ENCODE measurements at regions not wholly inside any gene's neighbourhood (a gene's known extent, or its start where the extent isn't known, plus 50 kb on each side); places are given as distances from the start of the nearest gene placed in this dataset.
"Not testable (repeated sequence)": the region's sequence is repeated elsewhere in the genome, so short reads cannot be mapped to it uniquely, and the experiment has no call there.

GRCh38 chr16:88141580-88141979 is 190.3 kb downstream of the BANP start:
- CTCF ChIA-PET: no interaction called here
- H3K36me3 ChIP-seq (ENCODE audit: control insufficient read depth in 4 of 4, insufficient read depth in 4 of 4, low read length in 3 of 4): no peaks in the 10 kb centered on the region
- H3K9me3 ChIP-seq (ENCODE audit: control extremely low read depth in 1 of 5, control insufficient read depth in 4 of 5, insufficient read depth in 2 of 5, low read depth in 1 of 5, low read length in 4 of 5): peaks cover 0 to 13% (median 10%) of the 10 kb centered on the region in 5 experiments
- no peaks in the 10 kb centered on the region for H3K4me1 ChIP-seq (ENCODE audit: control extremely low read depth in 1 of 4, control insufficient read depth in 4 of 4, insufficient read depth in 4 of 4, low read length in 3 of 4)
- POLR2A ChIA-PET: no interaction called here
- no peak overlapping the region for H3K4me3 ChIP-seq (ENCODE audit: control insufficient read depth in 1 of 7, extremely low read depth in 1 of 7, insufficient read depth in 4 of 7, low read depth in 2 of 7, low read length in 6 of 7)
- WGBS (ENCODE audit: insufficient coverage): no CpG with 5 or more reads among the region's 13 CpGs
- H3K27me3 ChIP-seq (replicated peaks in 2 of 5; ENCODE audit: control insufficient read depth in 4 of 5, insufficient read depth in 5 of 5, low read length in 4 of 5): peaks cover 0 to 3% (median 0%) of the 10 kb centered on the region in 5 experiments
- DNase-seq: no peak
- no peak overlapping the region for H3K27ac ChIP-seq (ENCODE audit: insufficient read depth in 1 of 2, low read depth in 1 of 2, low read length in 2 of 2, poor library complexity in 1 of 2, severe bottlenecking in 2 of 2)

GRCh38 chr16:88142056-88142935 is 191.1 kb downstream of the BANP start:
- H3K27me3 ChIP-seq (replicated peaks in 2 of 5; ENCODE audit: control insufficient read depth in 4 of 5, insufficient read depth in 5 of 5, low read length in 4 of 5); H3K27ac ChIP-seq (ENCODE audit: insufficient read depth in 1 of 2, low read depth in 1 of 2, low read length in 2 of 2, poor library complexity in 1 of 2, severe bottlenecking in 2 of 2); DNase-seq; POLR2A ChIA-PET; CTCF ChIA-PET; H3K4me1 ChIP-seq (ENCODE audit: control extremely low read depth in 1 of 4, control insufficient read depth in 4 of 4, insufficient read depth in 4 of 4, low read length in 3 of 4); H3K4me3 ChIP-seq (ENCODE audit: control insufficient read depth in 1 of 7, extremely low read depth in 1 of 7, insufficient read depth in 4 of 7, low read depth in 2 of 7, low read length in 6 of 7); H3K36me3 ChIP-seq (ENCODE audit: control insufficient read depth in 4 of 4, insufficient read depth in 4 of 4, low read length in 3 of 4): not testable (repeated sequence)
- H3K9me3 ChIP-seq (ENCODE audit: control extremely low read depth in 1 of 5, control insufficient read depth in 4 of 5, insufficient read depth in 2 of 5, low read depth in 1 of 5, low read length in 4 of 5): peaks cover 0 to 13% (median 10%) of the 10 kb centered on the region in 5 experiments
- 97% methylated on average over 10 of the region's 23 CpGs for WGBS (ENCODE audit: insufficient coverage)

- H3K27ac ChIP-seq (ENCODE audit: insufficient read depth in 1 of 2, low read depth in 1 of 2, low read length in 2 of 2, poor library complexity in 1 of 2, severe bottlenecking in 2 of 2); H3K4me1 ChIP-seq (ENCODE audit: control extremely low read depth in 1 of 4, control insufficient read depth in 4 of 4, insufficient read depth in 4 of 4, low read length in 3 of 4); POLR2A ChIA-PET; H3K9me3 ChIP-seq (ENCODE audit: control extremely low read depth in 1 of 5, control insufficient read depth in 4 of 5, insufficient read depth in 2 of 5, low read depth in 1 of 5, low read length in 4 of 5); H3K36me3 ChIP-seq (ENCODE audit: control insufficient read depth in 4 of 4, insufficient read depth in 4 of 4, low read length in 3 of 4); H3K27me3 ChIP-seq (replicated peaks in 2 of 5; ENCODE audit: control insufficient read depth in 4 of 5, insufficient read depth in 5 of 5, low read length in 4 of 5); H3K4me3 ChIP-seq (ENCODE audit: control insufficient read depth in 1 of 7, extremely low read depth in 1 of 7, insufficient read depth in 4 of 7, low read depth in 2 of 7, low read length in 6 of 7): not testable (repeated sequence)
- CTCF ChIA-PET: interaction anchor here (0.7 kb wide), 1 partner anchor 331 kb away, joined by 3 read pairs; no protein-coding TSS in a partner anchor
- WGBS (ENCODE audit: insufficient coverage): 72% methylated on average over 13 of the region's 39 CpGs
- peak in 1 of 3 donors; percentile 0 for DNase-seq
Measured at GRCh38 chr16:88143122-88144027, 192.1 kb downstream of the BANP start.

GRCh38 chr16:88144028-88144511 is 192.8 kb downstream of the BANP start:
- H3K9me3 ChIP-seq (ENCODE audit: control extremely low read depth in 1 of 5, control insufficient read depth in 4 of 5, insufficient read depth in 2 of 5, low read depth in 1 of 5, low read length in 4 of 5): peaks cover 0 to 3% (median 1%) of the 10 kb centered on the region in 5 experiments
- H3K27me3 ChIP-seq (replicated peaks in 2 of 5; ENCODE audit: control insufficient read depth in 4 of 5, insufficient read depth in 5 of 5, low read length in 4 of 5): peaks cover 0 to 3% (median 0%) of the 10 kb centered on the region in 5 experiments
- no peaks in the 10 kb centered on the region for H3K36me3 ChIP-seq (ENCODE audit: control insufficient read depth in 4 of 4, insufficient read depth in 4 of 4, low read length in 3 of 4)
- H3K4me3 ChIP-seq (ENCODE audit: control insufficient read depth in 1 of 7, extremely low read depth in 1 of 7, insufficient read depth in 4 of 7, low read depth in 2 of 7, low read length in 6 of 7): no peak overlapping the region
- no peak overlapping the region for H3K27ac ChIP-seq (ENCODE audit: insufficient read depth in 1 of 2, low read depth in 1 of 2, low read length in 2 of 2, poor library complexity in 1 of 2, severe bottlenecking in 2 of 2)
- H3K4me1 ChIP-seq (ENCODE audit: control extremely low read depth in 1 of 4, control insufficient read depth in 4 of 4, insufficient read depth in 4 of 4, low read length in 3 of 4): no peaks in the 10 kb centered on the region
- ChIA-PET CTCF (interaction anchor here (0.7 kb wide), 1 partner anchor 330 kb away, joined by 3 read pairs; no protein-coding TSS in a partner anchor), POLR2A (no interaction called here)
- peak in 1 of 3 donors; percentile 4 for DNase-seq
- 55% methylated on average over 15 of the region's 21 CpGs for WGBS (ENCODE audit: insufficient coverage)

- H3K27me3 ChIP-seq (replicated peaks in 2 of 5; ENCODE audit: control insufficient read depth in 4 of 5, insufficient read depth in 5 of 5, low read length in 4 of 5); H3K27ac ChIP-seq (ENCODE audit: insufficient read depth in 1 of 2, low read depth in 1 of 2, low read length in 2 of 2, poor library complexity in 1 of 2, severe bottlenecking in 2 of 2); H3K36me3 ChIP-seq (ENCODE audit: control insufficient read depth in 4 of 4, insufficient read depth in 4 of 4, low read length in 3 of 4); CTCF ChIA-PET; DNase-seq; POLR2A ChIA-PET; H3K4me1 ChIP-seq (ENCODE audit: control extremely low read depth in 1 of 4, control insufficient read depth in 4 of 4, insufficient read depth in 4 of 4, low read length in 3 of 4); H3K9me3 ChIP-seq (ENCODE audit: control extremely low read depth in 1 of 5, control insufficient read depth in 4 of 5, insufficient read depth in 2 of 5, low read depth in 1 of 5, low read length in 4 of 5); H3K4me3 ChIP-seq (ENCODE audit: control insufficient read depth in 1 of 7, extremely low read depth in 1 of 7, insufficient read depth in 4 of 7, low read depth in 2 of 7, low read length in 6 of 7): not testable (repeated sequence)
- WGBS (ENCODE audit: insufficient coverage): 100% methylated on average over 6 of the region's 13 CpGs
Measured at GRCh38 chr16:88145376-88145775, 194.1 kb downstream of the BANP start.

GRCh38 chr16:88145824-88146405 is 194.7 kb downstream of the BANP start:
- POLR2A ChIA-PET; DNase-seq; H3K27me3 ChIP-seq (replicated peaks in 2 of 5; ENCODE audit: control insufficient read depth in 4 of 5, insufficient read depth in 5 of 5, low read length in 4 of 5); H3K27ac ChIP-seq (ENCODE audit: insufficient read depth in 1 of 2, low read depth in 1 of 2, low read length in 2 of 2, poor library complexity in 1 of 2, severe bottlenecking in 2 of 2); H3K36me3 ChIP-seq (ENCODE audit: control insufficient read depth in 4 of 4, insufficient read depth in 4 of 4, low read length in 3 of 4); CTCF ChIA-PET; H3K4me3 ChIP-seq (ENCODE audit: control insufficient read depth in 1 of 7, extremely low read depth in 1 of 7, insufficient read depth in 4 of 7, low read depth in 2 of 7, low read length in 6 of 7); H3K4me1 ChIP-seq (ENCODE audit: control extremely low read depth in 1 of 4, control insufficient read depth in 4 of 4, insufficient read depth in 4 of 4, low read length in 3 of 4); H3K9me3 ChIP-seq (ENCODE audit: control extremely low read depth in 1 of 5, control insufficient read depth in 4 of 5, insufficient read depth in 2 of 5, low read depth in 1 of 5, low read length in 4 of 5): not testable (repeated sequence)
- 90% methylated on average over 11 of the region's 21 CpGs for WGBS (ENCODE audit: insufficient coverage)

All from common myeloid progenitor, CD34-positive (primary cell).